A673 (cell line): ENCODE measurements at regions not wholly inside any gene's neighbourhood (a gene's known extent, or its start where the extent isn't known, plus 50 kb on each side); places are given as distances from the start of the nearest gene placed in this dataset.

Experiments
- BruUV-seq: library from RNA; stranded (reverse); fragments of 400-500 nt; replicated peaks from 2 replicates; lab custom pipeline; 2021; lab: Mats Ljungman, UMichigan
- CTCF ChIA-PET: fragments of 300-600 bp; sonication (Branson Sonifier 250); formaldehyde crosslinking; loops from one replicate; lab custom pipeline; 2022; ENCODE audit warnings: antibody characterized with exemption; lab: Charles Lee
- POLR2A ChIA-PET: fragments of 300-600 bp; sonication (Branson Sonifier 250); formaldehyde crosslinking; loops from one replicate; lab custom pipeline; 2022; ENCODE audit warnings: antibody characterized with exemption; ENCODE audit not compliant: low non-redundant PET; lab: Charles Lee
- DNase-seq: peaks from one replicate; pipeline ENCODE4 v3.0.0-alpha.2; 2015; ENCODE audit warnings: low spot score
- H3K27ac ChIP-seq: fragments of 200-600 bp; sonication (generic); 2 replicates; pipeline ENCODE4 v1.5.1; 2016; ENCODE audit warnings: mixed run types, low read depth, mild to moderate bottlenecking, mixed read lengths, antibody characterized with exemption, low read length; ENCODE audit not compliant: poor library complexity, severe bottlenecking
- H3K27me3 ChIP-seq: fragments of 200-600 bp; sonication (generic); replicated peaks from 2 replicates; pipeline ENCODE4 v1.6.1; 2017; ENCODE audit warnings: mixed run types, low read depth, mild to moderate bottlenecking, mixed read lengths, antibody characterized with exemption, low read length; ENCODE audit not compliant: insufficient read depth, poor library complexity
- H3K36me3 ChIP-seq: fragments of 200-600 bp; sonication (generic); 2 replicates; pipeline ENCODE4 v1.6.1; 2016; ENCODE audit warnings: mixed run types, mild to moderate bottlenecking, mixed read lengths, antibody characterized with exemption, low read length; ENCODE audit not compliant: insufficient read depth, poor library complexity, severe bottlenecking
- H3K4me1 ChIP-seq: fragments of 200-600 bp; sonication (generic); 2 replicates; pipeline ENCODE4 v1.6.1; 2017; ENCODE audit warnings: mixed run types, mild to moderate bottlenecking, mixed read lengths, antibody characterized with exemption, low read length; ENCODE audit not compliant: insufficient read depth, poor library complexity, severe bottlenecking
- H3K4me3 ChIP-seq: fragments of 200-600 bp; sonication (generic); 2 replicates; pipeline ENCODE4 v1.5.1; 2016; ENCODE audit warnings: low read depth, mixed run types, mild to moderate bottlenecking, mixed read lengths, low read length; ENCODE audit not compliant: poor library complexity, severe bottlenecking
- H3K9me3 ChIP-seq: fragments of 200-600 bp; sonication (generic); 2 replicates; pipeline ENCODE4 v1.6.1; 2016; ENCODE audit warnings: mixed run types, low read depth, mild to moderate bottlenecking, mixed read lengths, antibody characterized with exemption, low read length; ENCODE audit not compliant: poor library complexity, severe bottlenecking
- CTCF ChIP-seq: fragments of 300-800, 200-600 bp; sonication (generic); conservative IDR thresholded peaks from 2 replicates; pipeline ENCODE4 v1.5.1; 2017; ENCODE audit warnings: low read depth, mild to moderate bottlenecking, antibody characterized with exemption, low read length, moderate library complexity, mixed read lengths
- EZH2 ChIP-seq: fragments of 200-600 bp; sonication (generic); IDR thresholded peaks from 2 replicates; pipeline ENCODE4 v1.6.1; 2017; ENCODE audit warnings: borderline replicate concordance, low read depth, mild to moderate bottlenecking, mixed read lengths, antibody characterized with exemption, low read length; ENCODE audit not compliant: poor library complexity, severe bottlenecking
- intact Hi-C: fragments of 100-400 bp; cut with micrococcal nuclease; formaldehyde crosslinking; loops from one replicate; pipeline ENCODE4 v1.10.0; 2022; ENCODE audit not compliant: unreplicated experiment

- DNase-seq, result no peak
- H3K9me3 ChIP-seq, result no peaks in the 10 kb centered on the region
- intact Hi-C loops, result no loop called here
- H3K27ac ChIP-seq, result no peak overlapping the region
- H3K36me3 ChIP-seq, result no peaks in the 10 kb centered on the region
- BruUV-seq, result no TSS peak
- ChIA-PET POLR2A (no interaction called here), CTCF (no interaction called here)
- TF ChIP-seq EZH2 (no peak), CTCF (no peak)
- no peak overlapping the region for H3K4me3 ChIP-seq
- no peaks in the 10 kb centered on the region for H3K27me3 ChIP-seq
- H3K4me1 ChIP-seq, result no peaks in the 10 kb centered on the region
These were observed 623.3 kb downstream of the HINT1 start for GRCh38 chr5:130541617-130542221.

GRCh38 chr5:130536691-130537090, 628.4 kb downstream of the HINT1 start:
- DNase-seq, result no peak
- no TSS peak for BruUV-seq
- TF ChIP-seq EZH2 (no peak), CTCF (no peak)
- no peak overlapping the region for H3K27ac ChIP-seq
- H3K27me3 ChIP-seq, result no peaks in the 10 kb centered on the region
- ChIA-PET POLR2A (no interaction called here), CTCF (no interaction called here)
- no peaks in the 10 kb centered on the region for H3K9me3 ChIP-seq
- H3K36me3 ChIP-seq, result no peaks in the 10 kb centered on the region
- H3K4me3 ChIP-seq, result no peak overlapping the region
- intact Hi-C loops, result no loop called here
- no peaks in the 10 kb centered on the region for H3K4me1 ChIP-seq

- no peak overlapping the region for H3K27ac ChIP-seq
- intact Hi-C loops, result no loop called here
- H3K9me3 ChIP-seq, result no peaks in the 10 kb centered on the region
- ChIA-PET CTCF (no interaction called here), POLR2A (no interaction called here)
- H3K4me3 ChIP-seq, result no peak overlapping the region
- DNase-seq, result no peak
- no TSS peak for BruUV-seq
- no peaks in the 10 kb centered on the region for H3K36me3 ChIP-seq
- H3K4me1 ChIP-seq, result no peaks in the 10 kb centered on the region
- no peaks in the 10 kb centered on the region for H3K27me3 ChIP-seq
- TF ChIP-seq EZH2 (no peak), CTCF (no peak)
These were observed 628.5 kb downstream of the CHSY3 start for GRCh38 chr5:130532786-130533185.
